Spleen (tissue), 11 donors: ENCODE measurements at regions not wholly inside any gene's neighbourhood (a gene's known extent, or its start where the extent isn't known, plus 50 kb on each side); places are given as distances from the start of the nearest gene placed in this dataset.

Experiments used
- DNase-seq: peaks from one replicate; pipeline ENCODE4 v3.0.0-alpha.2; 2020
- H3K27ac ChIP-seq, 8 donors: fragments of 200-600 bp; sonication (generic) in 7 of 8; 1 replicate in 4 of 8; 2 replicates in 4 of 8; pipeline versions ENCODE4 v1.5.0 to v1.8.0; 2016 to 2021; ENCODE audit warnings: inconsistent platforms in 4 of 8, mild to moderate bottlenecking in 4 of 8, moderate library complexity in 1 of 8
- H3K27me3 ChIP-seq, 7 donors: fragments of 200-600 bp; sonication (generic) in 6 of 7; replicated peaks in 1 of 7; 1 replicate in 4 of 7; 2 replicates in 3 of 7; pipeline versions ENCODE4 v1.5.0 to v1.8.0; 2016 to 2021; ENCODE audit warnings: inconsistent platforms in 3 of 7, mild to moderate bottlenecking in 1 of 7
- H3K36me3 ChIP-seq, 6 donors: fragments of 200-600 bp; sonication (generic) in 5 of 6; 1 replicate in 4 of 6; 2 replicates in 2 of 6; pipeline versions ENCODE4 v1.5.0 to v1.8.0; 2016 to 2021; ENCODE audit warnings: inconsistent platforms in 2 of 6
- H3K4me1 ChIP-seq, 6 donors: fragments of 200-600 bp; sonication (generic) in 5 of 6; 1 replicate in 3 of 6; 2 replicates in 3 of 6; pipeline versions ENCODE4 v1.5.0 to v1.8.0; 2016 to 2021; ENCODE audit warnings: inconsistent platforms in 3 of 6
- H3K4me3 ChIP-seq, 8 donors: fragments of 200-600 bp; sonication (generic) in 7 of 8; 1 replicate in 4 of 8; 2 replicates in 4 of 8; pipeline versions ENCODE4 v1.5.0 to v1.8.0; 2016 to 2021; ENCODE audit warnings: inconsistent platforms in 4 of 8, mild to moderate bottlenecking in 4 of 8, moderate library complexity in 2 of 8
- H3K9me3 ChIP-seq, 8 donors: fragments of 200-600 bp; sonication (generic) in 7 of 8; 1 replicate in 4 of 8; 2 replicates in 4 of 8; pipeline versions ENCODE4 v1.5.0 to v1.8.0; 2016 to 2021; ENCODE audit warnings: inconsistent platforms in 4 of 8
- CTCF ChIP-seq, 11 experiments: fragments of 200-600 bp in 7 of 11; fragments of 450-650 bp in 4 of 11; sonication (generic) in 4 of 11; IDR thresholded peaks in 8 of 11; conservative IDR thresholded peaks in 3 of 11; 1 replicate in 7 of 11; 2 replicates in 4 of 11; pipeline versions ENCODE4 v1.4.0 to v1.8.0; 2016 to 2021; ENCODE audit warnings: antibody characterized with exemption in 11 of 11, inconsistent platforms in 4 of 11, mild to moderate bottlenecking in 1 of 11
- POLR2A ChIP-seq, 3 donors: fragments of 450-650 bp; IDR thresholded peaks; one replicate each; pipeline ENCODE4 v1.5.1; 2017; ENCODE audit warnings: antibody characterized with exemption in 3 of 3, mild to moderate bottlenecking in 1 of 3
- POLR2AphosphoS5 ChIP-seq, 3 donors: sonication (generic); formaldehyde crosslinking; IDR thresholded peaks; one replicate each; pipeline ENCODE4 v1.5.1; 2017; ENCODE audit warnings: antibody characterized with exemption in 3 of 3
- WGBS, 5 donors: extraction: QIAGEN DNeasy Blood & Tissue Kit in 3 of 5; methylation state at CpG; one replicate each; pipeline versions ENCODE4 v1.1.5 to v1.1.7; 2013 to 2018; 5-methylcytosine and 5-hydroxymethylcytosine counted together
- intact Hi-C: fragments of 100-400 bp; cut with DNase I; formaldehyde crosslinking; loops from one replicate; pipeline ENCODE4 v1.15.0; 2023; ENCODE audit warnings: low total_unique reads
- donor health status: healthy with polysubstance abuse.
- donor health status: DM: no; HTN: no; CAD: no; lungs with moderate emphysema.
- donor health status: DM: no; HTN: no; CAD: no.
- donor health status: Bipolar disorder and iron deficiency.
- donor health status: healthy.
- donor health status: DM: no; HTN: no; CAD: no.
- donor health status: DM: yes; HTN: yes; CAD: no.

GRCh38 chr1:4093856-4094565 is 193.9 kb upstream of the C1orf174 start:
- no peaks in the 10 kb centered on the region for H3K4me1 ChIP-seq
- WGBS, 5 donors, result 80 to 87% (median 86%) methylated on average over 5 to 7 of the region's 7 CpGs
- no peak overlapping the region for H3K4me3 ChIP-seq
- no peaks in the 10 kb centered on the region for H3K36me3 ChIP-seq
- peak; percentile 48 for DNase-seq
- TF ChIP-seq POLR2A (IDR thresholded peaks at IDR 0.05) (no peak), CTCF (IDR thresholded peaks at IDR 0.05 in 8 of 11, conservative IDR thresholded peaks at IDR 0.05 in 3 of 11) (no peak), POLR2AphosphoS5 (IDR thresholded peaks at IDR 0.05) (no peak)
- no peak overlapping the region for H3K27ac ChIP-seq
- intact Hi-C loops, result no loop called here
- H3K9me3 ChIP-seq, result peaks cover 2 to 74% (median 44%) of the 10 kb centered on the region in 8 donors
- H3K27me3 ChIP-seq, result no peaks in the 10 kb centered on the region

DNA sequence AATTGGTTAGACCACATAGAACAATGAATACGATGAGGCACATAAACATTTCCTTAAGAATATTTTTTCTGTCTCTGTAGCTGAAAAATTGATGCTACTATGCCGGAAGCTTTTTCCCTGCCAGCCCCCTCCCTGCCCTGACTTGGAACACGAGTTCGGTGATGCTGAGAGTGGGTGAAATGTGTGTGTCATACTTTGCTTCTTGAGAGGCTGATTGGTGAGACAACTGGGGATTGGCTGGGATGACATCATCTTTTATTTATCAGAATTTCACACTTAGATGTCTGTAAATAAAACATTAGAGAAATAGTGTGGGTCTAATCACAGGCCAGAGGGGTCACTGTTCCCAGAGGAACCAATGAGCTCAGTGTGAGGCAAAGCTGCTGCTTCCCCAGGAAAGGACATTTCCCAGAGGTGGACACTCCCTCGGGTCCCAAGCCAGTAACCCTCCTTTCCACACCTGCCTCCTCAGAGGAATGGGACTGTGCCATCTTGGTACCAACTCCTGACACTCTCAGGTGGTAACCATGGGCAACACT is 195.4 kb upstream of the C1orf174 start:
- Histone ChIP-seq H3K9me3 (peaks cover 2 to 66% (median 44%) of the 10 kb centered on the region in 8 donors), H3K27me3 (peaks cover 0 to under 1% (median 0%) of the 10 kb centered on the region in 7 donors), H3K27ac (no peak overlapping the region), H3K4me1 (no peaks in the 10 kb centered on the region), H3K4me3 (no peak overlapping the region), H3K36me3 (no peaks in the 10 kb centered on the region)
- intact Hi-C loops, result no loop called here
- TF ChIP-seq POLR2A (IDR thresholded peaks at IDR 0.05) (no peak), POLR2AphosphoS5 (IDR thresholded peaks at IDR 0.05) (no peak), CTCF (IDR thresholded peaks at IDR 0.05 in 8 of 11, conservative IDR thresholded peaks at IDR 0.05 in 3 of 11) (no peak)
- WGBS, 5 donors, result 72 to 89% (median 85%) methylated on average over 5 of the region's 5 CpGs
- DNase-seq, result no peak

GRCh38 chr1:4101459-4102161 is 201.5 kb upstream of the C1orf174 start:
- Histone ChIP-seq H3K4me3 (no peak overlapping the region), H3K27me3 (peaks cover 0 to 19% (median 4%) of the 10 kb centered on the region in 7 donors), H3K27ac (no peak overlapping the region), H3K4me1 (no peaks in the 10 kb centered on the region), H3K9me3 (peaks cover 0 to 14% (median 8%) of the 10 kb centered on the region in 8 donors), H3K36me3 (no peaks in the 10 kb centered on the region)
- TF ChIP-seq POLR2AphosphoS5 (IDR thresholded peaks at IDR 0.05), result no peak
- TF ChIP-seq CTCF (IDR thresholded peaks at IDR 0.05 in 8 of 11, conservative IDR thresholded peaks at IDR 0.05 in 3 of 11), result no peak
- TF ChIP-seq POLR2A (IDR thresholded peaks at IDR 0.05), result no peak
- no peak for DNase-seq
- 26 to 44% (median 38%) methylated on average over 5 of the region's 5 CpGs for WGBS, 5 donors
- intact Hi-C loops, result no loop called here
